PC-9 (cell line): ENCODE measurements at regions not wholly inside any gene's neighbourhood (a gene's known extent, or its start where the extent isn't known, plus 50 kb on each side); places are given as distances from the start of the nearest gene placed in this dataset.

Source experiments
- BruUV-seq: library from RNA; stranded (reverse); fragments of 400-500 nt; replicated peaks from 2 replicates; lab custom pipeline; 2021; lab: Mats Ljungman, UMichigan
- CTCF ChIA-PET: fragments of 300-600 bp; sonication (Branson Sonifier 250); formaldehyde crosslinking; loops from one replicate; lab custom pipeline; 2022; ENCODE audit warnings: antibody characterized with exemption; lab: Charles Lee
- POLR2A ChIA-PET: fragments of 300-600 bp; sonication (Branson Sonifier 250); formaldehyde crosslinking; loops from one replicate; lab custom pipeline; 2022; ENCODE audit warnings: antibody characterized with exemption; ENCODE audit not compliant: unreplicated experiment; lab: Charles Lee
- DNase-seq, 2 experiments: peaks; one replicate each; pipeline versions ENCODE4 v3.0.0 to v3.0.0-alpha.2; 2015 to 2022; ENCODE audit warnings: mixed read lengths in 1 of 2
- H2AFZ ChIP-seq: fragments of 200-600 bp; sonication (generic); 2 replicates; pipeline ENCODE4 v1.8.1; 2017; ENCODE audit warnings: antibody characterized with exemption
- H3F3A ChIP-seq: fragments of 200-600 bp; sonication (generic); 2 replicates; pipeline ENCODE4 v1.8.1; 2017; ENCODE audit warnings: antibody characterized with exemption, mild to moderate bottlenecking, low read depth; ENCODE audit not compliant: insufficient read depth
- H3K27ac ChIP-seq: fragments of 200-600 bp; sonication (generic); 2 replicates; pipeline ENCODE4 v1.6.1; 2016; ENCODE audit warnings: mixed run types
- H3K27me3 ChIP-seq: fragments of 200-600 bp; sonication (generic); 2 replicates; pipeline ENCODE4 v1.6.1; 2016; ENCODE audit warnings: low read depth, mixed run types; ENCODE audit not compliant: insufficient read depth
- H3K36me3 ChIP-seq: fragments of 200-600 bp; sonication (generic); 2 replicates; pipeline ENCODE4 v1.6.1; 2016; ENCODE audit warnings: low read depth, mixed run types
- H3K4me1 ChIP-seq: fragments of 200-600 bp; sonication (generic); replicated peaks from 2 replicates; pipeline ENCODE4 v1.6.1; 2016; ENCODE audit warnings: mixed run types; ENCODE audit not compliant: insufficient read depth
- H3K4me2 ChIP-seq: fragments of 200-600 bp; sonication (generic); 2 replicates; pipeline ENCODE4 v1.6.1; 2017; ENCODE audit warnings: mixed run types
- H3K4me3 ChIP-seq: fragments of 200-600 bp; sonication (generic); 2 replicates; pipeline ENCODE4 v1.6.1; 2016; ENCODE audit warnings: mixed run types
- H3K79me2 ChIP-seq: fragments of 200-600 bp; sonication (generic); 2 replicates; pipeline ENCODE4 v1.6.1; 2017; ENCODE audit warnings: low read depth, mixed run types
- H3K9me2 ChIP-seq: fragments of 200-600 bp; sonication (generic); 2 replicates; pipeline ENCODE4 v1.8.1; 2017; ENCODE audit warnings: mild to moderate bottlenecking; ENCODE audit not compliant: insufficient read depth
- H3K9me3 ChIP-seq: fragments of 200-600 bp; sonication (generic); 2 replicates; pipeline ENCODE4 v1.8.1; 2016; ENCODE audit warnings: low read depth; ENCODE audit not compliant: insufficient read depth
- H4K20me1 ChIP-seq: fragments of 200-600 bp; sonication (generic); 2 replicates; pipeline ENCODE4 v1.8.1; 2017; ENCODE audit not compliant: insufficient read depth
- CTCF ChIP-seq: fragments of 200-600 bp; sonication (generic); conservative IDR thresholded peaks from 2 replicates; pipeline ENCODE4 v1.6.1; 2017; ENCODE audit warnings: mixed run types, antibody characterized with exemption, mild to moderate bottlenecking, moderate library complexity
- EZH2 ChIP-seq: fragments of 200-600 bp; sonication (generic); IDR thresholded peaks from 2 replicates; pipeline ENCODE4 v1.8.0; 2017; ENCODE audit warnings: antibody characterized with exemption, low read depth
- intact Hi-C: fragments of 100-400 bp; cut with micrococcal nuclease; formaldehyde crosslinking; loops from one replicate; pipeline ENCODE4 v1.10.0; 2022; ENCODE audit not compliant: unreplicated experiment

- ChIA-PET POLR2A (no interaction called here), CTCF (no interaction called here)
- Histone ChIP-seq H4K20me1 (no peaks in the 10 kb centered on the region), H3K27ac (no peak overlapping the region), H3K27me3 (no peaks in the 10 kb centered on the region), H3F3A (no peaks in the 10 kb centered on the region), H3K9me2 (no peaks in the 10 kb centered on the region), H3K4me2 (no peak overlapping the region), H3K4me3 (no peak overlapping the region), H3K4me1 (no peaks in the 10 kb centered on the region), H3K79me2 (no peaks in the 10 kb centered on the region), H2AFZ (no peak overlapping the region), H3K9me3 (no peaks in the 10 kb centered on the region), H3K36me3 (no peaks in the 10 kb centered on the region)
- BruUV-seq = no TSS peak
- intact Hi-C loops = no loop called here
- DNase-seq = no peak
- TF ChIP-seq CTCF = no peak
- TF ChIP-seq EZH2 = no peak
Observed at GRCh38 chr4:133600008-133600407, 450.9 kb downstream of the PCDH10 start.

GRCh38 chr4:133598779-133599178 is 449.7 kb downstream of the PCDH10 start:
- DNase-seq = no peak
- CTCF ChIA-PET = no interaction called here
- Histone ChIP-seq H3F3A (no peaks in the 10 kb centered on the region), H3K4me1 (no peaks in the 10 kb centered on the region), H3K27me3 (no peaks in the 10 kb centered on the region), H3K79me2 (no peaks in the 10 kb centered on the region), H3K4me3 (no peak overlapping the region), H3K9me3 (no peaks in the 10 kb centered on the region), H4K20me1 (no peaks in the 10 kb centered on the region), H2AFZ (no peak overlapping the region), H3K9me2 (no peaks in the 10 kb centered on the region), H3K4me2 (no peak overlapping the region), H3K27ac (no peak overlapping the region), H3K36me3 (no peaks in the 10 kb centered on the region)
- no TSS peak for BruUV-seq
- TF ChIP-seq CTCF = no peak
- no peak for TF ChIP-seq EZH2
- POLR2A ChIA-PET = no interaction called here
- intact Hi-C loops = no loop called here

GRCh38 chr4:133597251-133597650 is 448.2 kb downstream of the PCDH10 start:
- Histone ChIP-seq H2AFZ (no peak overlapping the region), H3K4me3 (no peak overlapping the region), H3K9me3 (no peaks in the 10 kb centered on the region), H3F3A (no peaks in the 10 kb centered on the region), H3K79me2 (no peaks in the 10 kb centered on the region), H3K9me2 (no peaks in the 10 kb centered on the region), H3K27ac (no peak overlapping the region), H3K36me3 (no peaks in the 10 kb centered on the region), H4K20me1 (no peaks in the 10 kb centered on the region), H3K27me3 (no peaks in the 10 kb centered on the region), H3K4me2 (no peak overlapping the region), H3K4me1 (no peaks in the 10 kb centered on the region)
- ChIA-PET POLR2A (interaction anchor here (0.6 kb wide), 1 partner anchor 8 kb away, joined by 4 read pairs; no protein-coding TSS in a partner anchor), CTCF (no interaction called here)
- no peak for DNase-seq
- no TSS peak for BruUV-seq
- no peak for TF ChIP-seq CTCF
- no peak for TF ChIP-seq EZH2
- intact Hi-C loops = no loop called here
